Activated effector memory CD4-positive, alpha-beta T cell treated with Interleukin-2 at 50 U/mL for 16 hours (primary cell): ENCODE measurements at regions not wholly inside any gene's neighbourhood (a gene's known extent, or its start where the extent isn't known, plus 50 kb on each side); places are given as distances from the start of the nearest gene placed in this dataset.

Experiments used
- DNase-seq: peaks from one replicate; pipeline ENCODE4 v3.0.0-alpha.2; 2020

DNA sequence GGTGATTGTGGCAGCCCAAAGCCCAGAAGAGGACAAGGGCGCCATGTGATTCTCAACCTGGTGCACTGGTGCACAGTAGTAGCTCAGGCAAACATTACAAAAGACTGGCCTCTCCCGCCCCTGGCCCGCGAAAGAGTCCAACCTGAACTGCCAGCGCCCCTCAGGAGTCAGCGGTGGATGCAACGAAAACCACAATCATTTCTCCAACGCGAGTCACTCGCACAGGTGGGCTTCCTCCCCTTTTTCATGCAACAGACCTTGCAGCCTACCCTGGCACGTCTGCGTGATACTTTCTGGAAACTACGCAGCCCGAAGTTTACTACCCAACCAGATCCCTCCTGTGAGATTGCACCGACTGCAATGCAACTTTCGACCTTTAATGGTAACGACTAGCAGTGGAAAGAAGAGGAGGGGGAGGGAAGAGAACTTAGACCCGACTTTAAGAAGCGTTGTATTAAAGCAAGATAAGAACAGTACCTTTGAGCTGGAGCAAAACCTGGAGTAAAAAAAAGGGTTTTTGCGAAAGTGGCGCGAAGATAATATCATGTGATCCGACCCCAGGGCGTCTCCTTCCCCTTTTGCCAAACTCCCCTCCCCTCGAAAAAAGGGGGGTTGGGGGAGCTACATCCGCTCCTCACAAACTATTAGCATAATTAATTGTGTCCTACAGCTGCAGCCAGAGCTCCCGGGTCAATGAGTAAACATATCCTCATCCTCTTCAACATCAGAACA is 63.3 kb upstream of the CCDC160 start:
- no peak for DNase-seq

DNA sequence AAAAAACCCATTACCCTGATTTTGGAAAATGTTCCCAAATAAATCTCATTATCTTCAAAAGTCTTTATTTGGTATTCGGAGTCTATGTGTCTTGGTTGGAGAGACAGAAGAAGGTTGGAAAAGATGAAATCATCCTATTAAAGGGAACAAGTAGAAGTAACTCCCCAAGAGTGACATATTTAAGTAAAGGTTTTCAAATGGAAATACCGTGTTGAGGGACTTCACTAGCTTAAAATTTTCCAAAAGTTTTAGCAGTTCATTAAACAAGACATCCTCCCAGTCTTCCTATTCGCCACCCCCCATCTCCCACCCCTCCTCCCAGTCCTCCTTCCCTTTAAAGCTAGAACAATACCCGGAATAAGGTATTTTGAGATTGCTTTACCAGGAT is 62.7 kb upstream of the CCDC160 start:
- no peak for DNase-seq

DNA sequence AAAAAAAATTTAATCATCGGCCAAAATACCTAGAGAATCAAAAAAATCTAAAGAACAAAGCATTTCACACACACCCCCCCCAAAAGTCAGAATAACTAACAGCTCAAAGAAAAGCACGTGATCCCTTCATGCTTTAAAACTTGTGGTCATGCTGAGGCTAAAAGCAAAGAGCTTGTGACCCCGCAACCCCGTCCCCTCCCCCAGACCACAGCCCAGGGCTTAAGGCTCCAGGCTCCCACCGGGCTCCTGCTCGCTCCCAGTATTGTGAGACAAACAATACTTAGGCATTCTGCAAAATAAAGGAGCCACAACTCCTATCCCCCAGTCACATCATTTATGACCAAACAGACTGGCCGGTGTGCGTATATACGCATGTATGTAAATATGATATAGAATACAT is 62.1 kb upstream of the CCDC160 start:
- DNase-seq = no peak

DNA sequence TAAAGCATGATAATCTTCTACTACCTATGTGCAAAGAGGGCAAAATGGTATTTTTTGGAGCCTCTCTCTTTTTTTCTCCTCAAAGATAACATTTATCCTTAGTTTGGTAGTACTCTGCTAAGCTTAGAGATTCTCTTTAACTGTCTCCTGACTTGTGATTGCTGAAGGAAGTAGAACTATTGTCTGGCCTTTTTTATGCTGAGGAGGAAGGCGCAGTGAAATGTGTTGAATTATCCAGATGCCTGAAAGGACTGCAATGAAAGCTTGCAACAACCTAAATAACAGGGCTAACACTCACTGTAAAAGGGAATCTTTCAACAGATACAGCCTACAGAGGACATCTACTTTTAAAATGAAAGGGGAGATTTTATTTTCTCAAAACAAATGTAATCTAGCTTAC is 59.5 kb upstream of the CCDC160 start:
- no peak for DNase-seq

DNA sequence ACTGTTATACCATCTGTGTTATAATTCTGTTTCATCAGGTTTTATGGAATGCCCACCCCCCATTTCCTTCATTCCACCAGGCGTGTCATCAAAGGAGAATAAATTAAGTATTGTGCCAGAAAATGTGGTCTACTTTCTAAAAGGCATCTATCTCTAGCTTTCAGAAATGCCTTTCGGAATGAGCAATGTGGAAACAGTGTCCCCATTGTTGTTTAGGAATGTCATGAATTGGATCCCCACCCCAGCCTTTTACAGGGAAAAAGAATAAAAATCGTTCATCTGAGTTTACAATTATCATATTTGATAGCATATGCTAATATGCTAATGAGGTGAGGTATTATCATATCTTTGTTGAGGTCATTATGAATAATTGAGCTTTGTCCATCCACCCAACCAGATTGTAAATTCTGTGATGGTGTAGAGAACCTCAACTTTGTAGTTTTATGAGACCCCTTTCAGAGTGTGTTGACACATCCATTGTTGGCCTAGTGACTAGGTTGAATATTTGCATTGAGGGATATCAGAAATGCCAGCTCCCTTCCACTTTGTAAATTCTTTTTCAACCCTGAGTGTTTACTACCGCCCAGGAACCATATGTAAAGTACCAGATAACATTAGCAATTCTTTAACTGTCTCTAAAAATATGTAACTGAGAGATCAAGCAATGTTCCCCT is 56.2 kb upstream of the CCDC160 start:
- no peak for DNase-seq

DNA sequence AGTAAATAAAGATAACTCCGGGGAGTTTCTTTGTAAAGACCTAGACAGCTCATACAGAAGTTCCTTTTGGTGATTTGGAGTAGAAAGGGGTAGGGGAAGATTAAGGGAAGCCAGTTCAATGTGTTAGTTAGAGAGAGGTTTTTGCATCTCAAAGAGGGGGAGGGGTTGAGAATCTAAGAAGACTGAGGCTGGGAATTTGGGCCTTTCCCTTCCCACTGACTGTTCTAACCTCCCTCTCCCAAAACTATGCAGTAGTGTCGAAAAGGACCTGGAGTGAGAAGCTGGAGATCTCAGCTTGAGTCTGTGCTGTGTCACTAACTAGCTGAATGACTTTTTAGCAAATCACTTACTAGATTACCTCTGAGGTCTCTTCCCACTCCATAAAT is 55.7 kb upstream of the CCDC160 start:
- DNase-seq = no peak

DNA sequence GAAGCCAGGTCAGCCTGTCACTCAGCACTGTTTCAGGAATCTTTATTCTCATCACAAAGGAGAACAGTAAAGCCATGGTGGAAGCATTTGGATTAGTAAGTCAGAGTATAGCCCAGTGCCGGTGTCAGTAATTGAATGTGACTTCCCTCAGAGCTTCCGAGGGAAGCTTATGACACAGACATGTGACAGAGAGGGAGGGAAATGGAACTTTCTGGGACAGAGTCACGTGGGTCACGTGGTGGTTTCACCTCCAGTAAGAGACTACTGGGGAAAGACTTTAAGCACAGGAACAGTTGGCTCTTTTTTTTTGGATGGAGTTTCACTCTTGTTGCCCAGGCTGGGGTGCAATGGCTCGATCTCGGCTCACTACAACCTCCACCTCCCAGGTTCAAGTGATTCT is 53.3 kb upstream of the CCDC160 start:
- no peak for DNase-seq

DNA sequence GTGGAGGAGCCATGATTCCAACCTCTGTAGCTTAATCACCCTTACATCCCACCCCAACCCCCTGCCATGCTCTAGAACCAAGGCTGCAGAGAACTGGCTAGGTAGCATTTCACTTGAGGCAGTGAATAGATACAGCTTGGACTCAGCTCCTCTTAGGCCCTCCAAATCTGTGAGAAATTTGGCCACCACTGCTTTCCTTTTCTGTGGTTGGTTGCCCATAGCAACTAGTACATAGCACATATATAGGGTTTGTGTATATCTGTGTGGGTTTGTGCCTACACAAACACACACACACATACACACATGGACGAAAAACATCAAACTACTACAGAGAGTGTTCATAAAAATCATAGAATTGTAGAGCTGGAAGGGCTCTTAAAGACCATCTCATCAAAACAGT is 52.0 kb upstream of the CCDC160 start:
- no peak for DNase-seq

DNA sequence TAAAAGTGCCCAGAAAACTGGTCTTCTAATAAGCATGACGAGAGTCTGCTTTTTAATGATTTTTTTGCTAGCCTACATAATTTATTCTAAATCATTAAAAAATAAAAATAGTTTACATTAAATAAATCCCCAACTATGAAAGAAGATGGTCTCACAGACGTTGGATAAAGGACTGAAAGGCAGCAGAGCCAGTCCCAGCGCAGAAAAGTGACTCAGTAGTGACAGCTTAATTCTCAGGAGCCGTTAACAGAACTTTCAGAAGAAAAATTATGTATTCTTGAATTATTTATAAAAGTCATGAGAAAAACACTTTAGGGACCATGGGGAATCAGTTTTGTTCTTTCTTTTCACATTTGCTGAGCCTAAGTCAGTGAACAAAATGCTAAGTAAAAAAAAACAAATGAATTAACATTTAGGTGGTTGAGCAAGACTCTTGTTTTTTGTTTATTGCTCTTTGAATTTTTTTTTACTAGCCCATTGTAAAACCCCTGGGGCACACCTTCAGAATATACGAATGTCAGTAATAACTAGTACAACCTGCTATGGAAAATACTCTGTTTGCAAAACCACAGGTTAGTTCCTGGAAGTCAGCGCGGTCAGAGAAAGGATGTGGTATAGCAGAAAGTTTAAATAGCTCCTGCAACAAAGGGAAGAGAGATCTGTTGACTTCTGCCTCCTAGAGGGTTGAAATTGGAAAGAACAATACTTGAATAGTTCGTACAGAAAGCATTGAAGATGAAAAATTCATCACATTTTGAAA is 50.4 kb upstream of the CCDC160 start:
- DNase-seq = peak; percentile 21
